GM12892 (cell line): ENCODE measurements at regions not wholly inside any gene's neighbourhood (a gene's known extent, or its start where the extent isn't known, plus 50 kb on each side); places are given as distances from the start of the nearest gene placed in this dataset.

ENCODE experiments used
- POLR2A ChIP-seq: IDR thresholded peaks from 2 replicates; pipeline ENCODE4 v1.6.1; 2011; ENCODE audit warnings: low read depth, low read length, control low read depth
- POLR2AphosphoS5 ChIP-seq: IDR thresholded peaks from 2 replicates; pipeline ENCODE4 v1.6.1; 2011; ENCODE audit warnings: low read depth, low read length, control low read depth
- TAF1 ChIP-seq: IDR thresholded peaks from 2 replicates; pipeline ENCODE4 v1.6.1; 2011; ENCODE audit warnings: low read depth, mild to moderate bottlenecking, control low read depth, low read length, borderline replicate concordance

- no peak for TF ChIP-seq POLR2AphosphoS5
- no peak for TF ChIP-seq POLR2A
- TF ChIP-seq TAF1, result no peak
These were observed 268.6 kb downstream of the PTBP2 start for GRCh38 chr1:96990136-96990535.
